HG03135 (cell line): ENCODE measurements at regions not wholly inside any gene's neighbourhood (a gene's known extent, or its start where the extent isn't known, plus 50 kb on each side); places are given as distances from the start of the nearest gene placed in this dataset.
"Not testable (repeated sequence)": the region's sequence is repeated elsewhere in the genome, so short reads cannot be mapped to it uniquely, and the experiment has no call there.

Source experiments
- ATAC-seq: cut with Tn5 transposase; IDR thresholded peaks from one replicate; pipeline ENCODE4 v1.9.1; 2021; ENCODE audit warnings: mild to moderate bottlenecking, moderate library complexity; ENCODE audit not compliant: unreplicated experiment

DNA sequence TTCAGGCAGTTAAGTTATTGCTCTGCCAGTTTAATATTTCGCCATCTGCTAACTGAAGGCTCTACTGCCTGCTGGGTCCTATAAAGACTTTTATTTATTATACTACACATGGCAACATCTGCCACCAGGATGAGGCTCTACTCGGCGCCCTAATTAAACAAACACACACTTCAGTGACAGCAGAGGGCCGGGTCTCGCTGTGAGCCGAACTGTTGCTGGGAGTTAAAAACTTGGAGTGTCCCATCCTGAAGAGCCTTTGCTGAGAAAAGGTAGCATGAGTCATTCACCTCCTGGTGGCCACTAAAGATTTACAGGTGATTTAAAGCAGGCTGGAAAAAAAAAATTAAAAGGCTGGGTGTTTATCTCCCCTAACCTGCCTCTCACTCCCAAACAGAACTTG is 183.7 kb downstream of the NPIPA8 start:
- not testable (repeated sequence) for ATAC-seq

DNA sequence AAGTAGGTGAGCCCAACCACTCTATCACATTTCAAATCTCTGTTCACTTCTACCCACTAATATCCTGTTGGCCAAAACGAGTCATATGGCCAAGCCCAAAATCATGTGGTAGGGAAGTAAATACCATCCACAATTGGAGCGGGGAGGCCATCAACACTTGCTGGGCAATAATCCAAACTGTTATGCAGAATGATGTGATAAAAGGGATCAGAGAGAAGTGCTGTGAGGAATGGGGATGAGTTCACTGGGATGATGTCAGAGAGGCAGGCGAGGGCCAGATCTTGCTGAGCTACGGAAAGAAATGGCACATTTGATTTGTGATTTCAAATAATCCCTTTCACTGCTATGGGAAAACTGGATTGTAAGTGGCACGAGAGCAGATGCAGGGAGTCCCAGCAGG is 188.4 kb downstream of the NPIPA8 start:
- not testable (repeated sequence) for ATAC-seq

DNA sequence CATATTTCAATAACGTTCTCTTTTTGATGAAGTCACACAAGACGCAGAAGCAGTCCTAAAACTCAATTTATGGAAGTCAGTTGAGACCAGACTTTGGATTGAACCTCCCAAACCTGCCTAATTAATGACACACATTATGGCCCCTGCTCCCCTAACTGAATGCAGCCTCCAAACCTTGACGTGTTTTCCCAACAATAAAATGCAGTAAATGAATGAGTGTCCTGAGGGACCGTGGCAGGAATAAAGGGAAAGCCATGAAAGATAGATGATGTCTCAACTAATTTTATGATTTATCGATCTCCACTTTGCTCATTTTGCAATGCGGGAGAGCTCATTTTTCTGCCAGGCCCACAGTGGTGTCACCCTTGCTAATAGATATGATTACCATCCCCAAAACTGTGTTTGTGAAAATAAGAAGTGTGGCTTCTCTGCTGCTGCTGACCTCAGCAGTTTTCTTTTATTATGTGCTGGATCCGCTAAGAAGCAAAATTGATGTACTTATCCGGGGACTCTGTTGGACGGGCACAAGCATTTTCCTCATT is 189.9 kb downstream of the NPIPA8 start:
- not testable (repeated sequence) for ATAC-seq

DNA sequence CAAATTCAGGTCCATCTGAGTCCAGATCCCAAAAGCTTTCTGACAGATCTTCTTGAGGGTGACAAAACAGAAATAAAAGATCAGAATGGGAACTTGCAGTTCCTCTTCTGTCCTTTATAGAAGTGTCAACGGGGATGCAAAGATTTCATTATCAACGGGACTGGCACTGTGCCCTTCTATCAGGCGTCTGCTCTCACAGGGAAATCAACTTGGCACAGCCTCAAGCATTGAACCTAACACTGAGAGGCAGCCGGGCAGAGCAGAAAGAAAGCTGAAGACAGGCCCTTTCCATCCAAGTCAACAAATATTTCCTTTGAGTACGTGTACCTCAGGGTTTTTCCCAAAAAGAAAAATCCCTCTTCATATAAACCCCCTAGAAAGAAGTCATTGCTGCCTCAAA is 194.5 kb downstream of the NPIPA8 start:
- ATAC-seq = not testable (repeated sequence)

DNA sequence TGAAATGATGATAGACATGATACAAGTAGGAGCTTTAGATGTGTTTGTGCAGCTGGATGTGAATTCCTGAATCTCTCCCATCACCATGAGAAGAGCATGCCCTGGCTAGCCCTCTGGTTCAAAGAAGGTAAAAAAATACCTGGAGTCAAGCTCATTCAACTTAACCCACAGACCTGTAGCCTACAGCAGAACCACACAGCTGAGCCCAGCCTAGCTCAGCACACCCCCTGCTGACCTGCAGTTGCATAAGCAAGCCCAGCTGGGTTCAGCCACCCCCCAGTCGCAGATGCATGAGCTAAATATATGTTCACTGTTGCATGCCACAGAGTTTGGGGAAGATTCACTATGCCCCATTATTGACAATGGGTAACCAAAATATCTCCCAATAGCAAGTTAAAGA is 200.2 kb downstream of the NPIPA8 start:
- ATAC-seq = not testable (repeated sequence)

DNA sequence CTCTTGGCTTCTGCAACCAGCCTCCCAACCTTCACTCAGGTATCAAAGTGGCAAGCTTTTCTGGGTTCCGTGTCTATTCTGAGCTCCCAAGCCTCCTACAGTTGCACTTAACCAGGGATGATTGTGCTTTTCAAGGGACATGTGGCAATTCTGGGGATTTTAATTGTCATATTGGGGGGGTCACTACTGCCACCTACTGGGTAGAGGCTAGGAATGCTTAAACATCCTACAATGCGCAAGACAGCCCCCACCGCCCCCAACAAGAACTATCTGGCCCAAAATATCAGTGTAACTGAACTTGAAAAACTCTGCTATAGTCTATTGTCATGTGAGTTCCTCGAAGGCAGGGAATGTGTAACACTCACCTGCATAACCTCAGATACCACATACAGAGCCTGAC is 201.5 kb downstream of the NPIPA8 start:
- ATAC-seq = not testable (repeated sequence)

DNA sequence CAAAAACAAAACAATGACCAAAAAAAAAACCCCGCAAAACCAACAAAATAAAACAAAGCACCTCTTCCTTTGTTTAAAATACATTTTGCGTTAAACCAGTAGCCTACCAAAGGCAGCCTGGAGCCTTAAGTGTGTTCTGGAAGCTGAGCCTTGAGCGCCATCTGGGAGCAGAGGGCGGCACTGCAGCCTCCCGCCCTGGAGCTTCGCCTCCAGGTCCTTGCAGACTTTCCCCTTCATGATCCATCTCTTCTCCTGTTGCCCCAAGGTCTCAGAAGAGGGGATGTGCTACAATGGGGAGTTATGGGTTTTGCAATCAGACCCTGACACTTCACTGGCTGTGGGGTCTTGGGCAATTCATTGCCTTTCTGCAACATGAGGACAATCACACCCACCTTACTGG is 204.9 kb downstream of the NPIPA8 start:
- ATAC-seq = not testable (repeated sequence)

DNA sequence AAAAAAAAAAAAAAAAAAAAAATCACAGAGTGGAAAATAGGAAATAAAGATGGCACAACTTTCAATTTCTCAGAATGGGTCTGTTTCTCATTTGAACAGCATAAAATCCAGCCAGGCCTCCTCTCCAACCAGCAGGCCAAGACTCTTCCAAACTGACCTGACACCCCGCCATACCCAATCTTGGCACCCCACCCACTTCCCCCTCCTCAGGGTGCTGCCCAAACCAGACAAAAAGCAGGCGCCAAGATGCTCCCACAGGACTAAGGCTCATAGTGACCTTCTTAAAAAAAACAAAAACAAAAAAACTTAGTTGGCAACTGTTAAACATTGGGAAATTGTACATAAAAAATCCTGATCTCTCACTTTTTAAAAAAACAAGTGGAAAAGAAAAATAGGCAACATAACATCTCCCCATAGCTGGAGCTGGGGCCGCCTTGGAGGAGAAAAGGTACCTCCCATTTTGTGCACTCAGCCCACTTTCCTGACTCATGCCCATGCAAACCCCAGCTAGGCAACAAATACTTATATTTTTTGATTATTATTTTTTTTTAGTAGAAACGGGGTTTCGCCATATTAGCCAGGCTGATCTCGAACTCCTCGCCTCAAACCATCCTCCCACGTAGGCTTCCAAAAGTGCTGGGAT is 205.9 kb downstream of the NPIPA8 start:
- not testable (repeated sequence) for ATAC-seq

DNA sequence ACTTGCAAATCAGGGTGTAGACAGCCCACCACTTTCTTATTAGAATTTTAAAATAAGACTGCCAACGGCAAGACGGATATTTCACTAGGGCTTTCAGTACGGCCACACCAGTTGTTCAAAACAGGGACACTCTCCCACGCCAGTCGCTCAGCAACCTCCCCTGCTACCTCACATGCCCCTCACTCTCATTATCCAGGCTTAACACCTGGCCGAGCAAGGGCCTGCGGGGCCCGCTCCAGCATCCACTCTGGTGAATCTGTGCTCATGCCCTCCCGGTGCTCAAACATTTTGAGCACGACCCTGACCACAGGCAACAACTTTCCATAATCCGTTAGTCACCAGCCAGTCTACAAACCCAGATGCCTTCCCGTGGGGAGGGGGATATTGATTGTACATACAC is 209.5 kb downstream of the NPIPA8 start:
- not testable (repeated sequence) for ATAC-seq

DNA sequence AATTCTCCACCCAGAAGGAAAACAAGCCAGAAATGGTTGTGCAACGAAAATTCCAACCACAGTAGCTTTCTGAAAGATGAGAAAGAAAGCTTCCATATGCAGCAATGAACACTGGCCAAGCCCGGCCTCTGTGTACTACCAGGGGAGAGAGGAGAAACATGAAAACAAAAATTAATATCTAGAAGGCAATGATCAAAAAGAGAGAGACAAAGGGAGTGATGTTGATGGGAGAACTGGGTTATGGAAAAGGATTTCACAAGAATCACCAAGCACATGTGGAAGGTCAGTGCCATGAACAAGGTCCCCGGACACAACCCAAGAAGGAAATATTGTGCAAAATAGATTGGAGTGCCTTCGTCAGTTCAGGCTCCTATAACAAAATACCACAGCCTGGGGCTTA is 217.4 kb downstream of the NPIPA8 start:
- ATAC-seq = not testable (repeated sequence)

DNA sequence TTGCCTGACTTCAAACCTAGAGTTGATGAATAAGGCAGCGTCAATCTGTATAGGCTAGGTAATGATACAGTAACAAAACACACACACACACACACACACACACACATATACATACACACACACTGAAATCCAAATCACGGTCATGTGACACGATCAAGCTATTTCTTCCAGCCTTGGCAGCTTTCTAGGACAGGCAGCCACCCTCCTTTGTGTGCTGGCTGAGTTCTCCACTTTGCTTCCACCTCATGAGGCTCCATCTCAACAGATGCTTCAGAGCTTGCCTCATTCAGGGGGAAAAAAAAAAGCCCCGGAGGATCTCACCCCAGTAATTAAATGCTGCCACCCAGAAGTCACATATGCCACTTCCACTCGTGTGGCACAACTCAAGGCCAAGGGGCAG is 217.9 kb downstream of the NPIPA8 start:
- ATAC-seq = not testable (repeated sequence)

DNA sequence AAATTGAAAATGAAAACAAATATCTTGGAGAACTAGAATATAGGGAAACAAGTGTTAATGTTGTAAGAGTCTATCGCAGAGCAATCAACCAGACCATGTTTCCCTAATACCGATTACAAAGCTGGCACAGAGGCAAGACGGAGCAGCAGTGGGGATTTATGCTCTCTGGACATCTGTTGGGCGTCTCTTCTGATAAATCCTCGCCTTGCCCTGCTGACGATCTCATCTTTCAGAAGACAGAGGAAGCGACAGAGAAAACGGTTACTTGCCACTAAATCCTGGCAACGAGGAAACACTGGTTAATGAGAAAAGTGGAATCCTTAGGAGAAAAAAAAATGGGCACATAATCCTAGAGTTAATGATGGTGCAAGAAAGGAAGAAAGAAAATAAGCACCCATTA is 218.5 kb downstream of the NPIPA8 start:
- not testable (repeated sequence) for ATAC-seq

DNA sequence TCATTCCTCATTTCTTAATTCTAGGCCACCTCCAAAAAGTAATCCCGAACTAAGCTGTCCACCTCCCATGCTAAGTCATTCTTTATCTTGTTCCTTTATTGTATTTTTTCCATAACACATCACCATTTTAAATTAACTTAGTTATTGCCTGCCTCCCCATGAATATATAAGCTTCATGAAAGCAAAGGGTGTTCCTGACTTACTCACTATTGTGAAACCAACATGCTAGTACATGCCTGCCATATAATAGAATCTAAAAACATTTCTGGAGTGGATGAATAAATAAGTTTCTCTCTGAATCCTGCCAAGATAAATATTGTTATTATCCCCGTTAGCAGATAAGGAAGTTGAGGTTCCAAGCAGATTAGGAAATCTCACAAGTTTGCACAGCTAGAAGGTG is 232.1 kb downstream of the NPIPA8 start:
- not testable (repeated sequence) for ATAC-seq

DNA sequence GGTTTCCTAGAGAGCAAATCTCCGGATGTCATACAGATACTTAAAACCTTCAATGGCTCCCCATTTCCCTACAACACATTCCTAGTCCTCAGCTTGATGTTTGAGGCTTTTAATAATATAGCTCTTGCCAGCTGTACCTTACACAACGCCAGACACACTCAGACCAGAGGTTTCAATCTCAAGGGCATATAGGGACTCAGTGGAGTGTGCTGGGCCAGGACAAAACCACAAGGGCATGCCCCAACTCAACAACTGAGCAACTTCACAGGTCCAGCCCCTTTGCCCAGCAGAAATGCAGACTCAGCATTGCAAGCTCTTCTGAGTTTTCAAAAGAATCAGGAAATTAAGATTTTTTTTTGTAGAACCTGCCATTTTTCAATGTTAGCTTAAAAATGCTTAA is 235.5 kb downstream of the NPIPA8 start:
- not testable (repeated sequence) for ATAC-seq

DNA sequence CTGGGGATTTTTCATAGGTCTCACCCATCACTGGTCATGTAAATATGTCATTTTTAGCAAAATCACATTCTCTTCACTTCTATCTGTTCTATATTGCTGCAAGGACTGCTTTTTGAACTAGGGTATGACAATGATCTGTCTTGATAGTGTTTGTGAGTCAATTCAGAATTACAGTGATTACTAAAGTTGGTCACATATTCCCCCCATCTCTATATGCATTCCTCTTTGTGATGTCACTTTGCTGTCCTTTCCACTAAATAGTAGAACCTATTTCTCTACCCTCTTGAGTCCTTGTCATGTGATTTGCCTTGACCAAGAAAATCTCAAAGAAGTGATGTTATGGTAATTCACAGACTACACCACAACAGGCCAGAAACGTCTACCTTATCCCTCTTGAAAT is 243.9 kb downstream of the NPIPA8 start:
- ATAC-seq = not testable (repeated sequence)

DNA sequence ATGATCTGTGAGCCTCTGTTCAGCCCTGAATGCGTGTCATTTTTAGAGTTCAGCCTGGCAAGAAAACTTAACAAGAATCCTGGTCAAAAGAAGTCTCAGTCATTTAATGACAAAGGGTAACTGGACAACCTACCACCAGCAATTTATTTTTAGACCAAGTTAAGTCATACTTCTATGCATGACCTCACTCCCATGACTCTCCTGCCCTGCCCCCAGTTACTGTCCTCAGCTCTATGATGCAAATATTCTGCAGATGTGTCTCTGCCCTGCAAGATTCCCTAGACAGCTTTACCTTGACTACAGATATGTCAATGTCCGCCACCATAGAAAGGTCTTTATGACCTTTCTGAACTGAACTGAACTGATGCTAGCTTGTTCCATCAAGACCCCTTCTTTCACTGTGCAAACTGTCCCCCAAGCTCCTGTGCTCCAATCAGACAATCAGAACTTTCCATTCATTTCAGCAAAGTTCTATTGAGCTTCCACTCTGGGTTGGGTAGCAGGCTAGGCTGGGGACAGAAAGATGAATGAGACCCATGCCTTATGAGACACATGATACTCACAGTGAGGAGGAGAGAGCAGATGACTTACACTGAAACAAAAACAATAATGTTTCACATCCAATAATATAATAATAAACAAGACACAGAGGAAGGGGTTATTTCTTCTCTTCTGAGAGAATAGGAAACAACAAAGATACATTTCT is 255.7 kb downstream of the NPIPA8 start:
- not testable (repeated sequence) for ATAC-seq

DNA sequence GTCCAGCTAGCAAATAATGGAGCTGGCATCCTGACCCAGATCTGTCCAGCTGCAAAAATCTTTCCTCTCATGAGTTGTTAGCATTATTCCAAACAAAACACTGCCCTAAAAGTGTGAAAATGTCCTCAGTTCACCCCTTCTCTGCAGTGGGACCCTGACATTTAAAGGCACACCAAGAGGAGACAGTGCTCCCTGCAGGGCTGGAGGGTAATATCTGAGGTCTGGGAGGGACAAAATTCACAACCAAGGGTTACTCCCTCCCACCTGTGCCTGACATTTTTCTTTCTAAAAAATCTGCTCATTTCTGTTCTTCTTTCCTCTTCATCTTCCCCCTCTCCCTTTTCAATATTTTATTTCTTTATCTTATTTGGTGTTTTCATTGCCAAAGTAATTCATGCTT is 258.6 kb downstream of the NPIPA8 start:
- not testable (repeated sequence) for ATAC-seq

DNA sequence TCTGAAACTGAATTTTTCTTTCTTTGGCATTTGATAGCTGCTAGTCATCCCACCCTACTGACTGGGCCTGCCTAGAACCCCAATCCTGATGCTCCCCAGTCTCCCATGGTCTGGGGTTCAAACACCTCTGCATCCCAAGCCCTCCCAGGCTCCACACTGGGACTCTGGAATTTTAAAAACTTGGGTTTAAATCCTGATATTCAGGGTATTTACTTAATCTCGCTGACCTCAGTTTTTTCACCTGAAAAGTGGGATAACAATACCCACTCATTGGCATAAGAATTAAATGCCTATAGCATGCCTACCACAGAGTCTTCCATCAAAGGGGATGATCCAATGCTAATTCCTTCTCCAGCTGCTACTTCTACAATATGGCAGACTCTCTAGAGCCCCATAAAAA is 264.4 kb downstream of the NPIPA8 start:
- no peak for ATAC-seq

DNA sequence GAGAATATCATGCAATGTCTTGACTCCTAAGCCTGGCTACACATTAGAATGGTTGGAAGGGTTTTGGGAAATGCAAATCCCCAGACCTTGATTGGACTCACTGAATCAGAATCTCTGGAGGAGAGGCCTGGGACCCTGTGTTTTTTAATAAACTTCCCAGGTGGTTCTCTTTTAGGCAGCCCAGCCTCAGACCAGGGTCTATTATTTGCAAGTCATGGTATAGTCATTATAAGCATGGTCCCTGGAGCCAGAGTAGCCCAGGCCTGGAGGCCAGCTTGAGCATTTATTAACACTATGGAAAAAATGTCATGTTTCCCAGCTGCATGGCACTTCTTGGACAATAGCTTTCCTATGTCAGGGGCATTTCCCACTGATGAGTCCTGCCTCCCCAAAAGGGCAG is 266.9 kb downstream of the NPIPA8 start:
- no peak for ATAC-seq

DNA sequence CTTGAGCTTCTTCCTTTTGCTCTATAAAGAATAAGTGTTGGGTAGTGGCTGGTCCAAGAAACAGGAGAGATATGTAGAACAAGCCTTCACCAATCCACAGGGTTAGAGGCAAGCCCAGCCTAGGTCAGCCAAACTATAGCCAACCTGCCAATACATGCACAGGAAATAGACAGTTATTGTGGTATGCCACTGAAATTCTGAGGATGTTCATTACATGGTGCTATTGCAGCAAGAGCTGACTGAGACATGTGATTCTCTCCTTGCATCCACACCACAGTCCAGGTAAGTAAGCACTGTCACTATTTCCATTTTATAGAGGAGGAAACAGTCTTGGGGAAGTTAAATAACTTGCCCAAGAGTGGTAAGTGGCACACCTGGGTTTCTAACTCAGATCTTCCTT is 268.1 kb downstream of the NPIPA8 start:
- no peak for ATAC-seq

DNA sequence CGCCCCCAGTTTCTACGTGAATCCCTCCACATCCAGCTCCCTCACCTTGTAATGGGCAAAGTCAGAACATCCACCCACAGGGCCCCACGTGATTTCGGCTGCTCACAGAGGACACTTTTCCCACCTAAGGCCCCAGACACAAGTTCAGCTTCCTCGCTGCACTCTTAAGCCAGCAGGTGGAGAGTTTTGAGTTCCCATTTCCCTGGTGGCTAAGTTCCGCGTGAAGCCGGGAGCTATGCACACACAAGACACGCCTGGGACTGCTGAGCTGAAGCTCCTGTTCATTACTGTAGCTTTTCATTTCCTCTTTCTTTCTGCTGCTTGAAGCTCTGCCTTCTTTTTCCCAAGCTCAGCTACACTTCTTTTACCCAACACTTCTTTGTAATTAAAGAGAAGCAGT is 273.8 kb downstream of the NPIPA8 start:
- ATAC-seq = no peak

DNA sequence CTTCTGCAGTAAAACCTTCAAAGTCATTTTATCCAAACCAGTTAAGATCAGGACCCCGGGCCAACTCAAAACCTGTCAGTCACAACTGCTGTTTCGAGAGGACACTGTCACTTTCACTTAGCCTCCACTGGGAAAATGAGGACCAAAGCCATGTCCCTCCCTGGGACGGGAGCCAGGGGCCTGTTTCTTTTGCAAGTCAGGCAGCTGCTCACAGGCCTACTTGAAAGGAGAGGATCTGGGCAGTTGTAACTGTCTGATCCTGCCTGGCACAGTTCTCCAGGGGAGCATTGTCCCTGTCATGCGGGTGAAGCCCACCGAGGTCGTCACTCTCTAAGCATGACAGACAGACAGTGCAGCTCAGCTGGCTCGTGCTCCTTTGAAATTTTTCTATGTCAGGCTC is 276.2 kb downstream of the NPIPA8 start:
- ATAC-seq = no peak
